GM23338 (cell line): ENCODE measurements at regions not wholly inside any gene's neighbourhood (a gene's known extent, or its start where the extent isn't known, plus 50 kb on each side); places are given as distances from the start of the nearest gene placed in this dataset.

Experiments used
- ATAC-seq: fragments of 200-7000 bp; cut with Tn5 transposase; 3 replicates; pipeline ENCODE4 v1.9.1; 2020
- DNase-seq: peaks from one replicate; pipeline ENCODE4 v3.0.0-alpha.2; 2015; ENCODE audit warnings: low spot score
- H2AFZ ChIP-seq: fragments of 200-600 bp; sonication (generic); 2 replicates; pipeline ENCODE4 v1.8.0; 2016; ENCODE audit warnings: antibody characterized with exemption, mild to moderate bottlenecking, moderate library complexity
- H3F3A ChIP-seq: fragments of 200-600 bp; sonication (generic); replicated peaks from 2 replicates; pipeline ENCODE4 v1.8.0; 2017; ENCODE audit warnings: antibody characterized with exemption, mixed run types, low read depth
- H3K27ac ChIP-seq: fragments of 200-600 bp; sonication (generic); 2 replicates; pipeline ENCODE4 v1.6.1; 2016; ENCODE audit warnings: low read depth
- H3K27me3 ChIP-seq: fragments of 200-600 bp; sonication (generic); 2 replicates; pipeline ENCODE4 v1.8.0; 2016; ENCODE audit warnings: mild to moderate bottlenecking, mixed run types, moderate library complexity; ENCODE audit not compliant: insufficient read depth
- H3K36me3 ChIP-seq: fragments of 200-600 bp; sonication (generic); 2 replicates; pipeline ENCODE4 v1.8.0; 2016; ENCODE audit warnings: mild to moderate bottlenecking; ENCODE audit not compliant: insufficient read depth
- H3K4me1 ChIP-seq: fragments of 200-600 bp; sonication (generic); 2 replicates; pipeline ENCODE4 v1.8.0; 2016; ENCODE audit warnings: mild to moderate bottlenecking, moderate library complexity; ENCODE audit not compliant: insufficient read depth
- H3K4me2 ChIP-seq: fragments of 200-600 bp; sonication (generic); 2 replicates; pipeline ENCODE4 v1.7.1; 2017; ENCODE audit warnings: mixed run types
- H3K4me3 ChIP-seq: fragments of 200-600 bp; sonication (generic); 2 replicates; pipeline ENCODE4 v1.6.1; 2016; ENCODE audit warnings: mixed run types
- H3K79me2 ChIP-seq: fragments of 200-600 bp; sonication (generic); replicated peaks from 2 replicates; pipeline ENCODE4 v1.8.0; 2017; ENCODE audit warnings: mild to moderate bottlenecking; ENCODE audit not compliant: insufficient read depth
- H3K9me2 ChIP-seq: fragments of 200-600 bp; sonication (generic); 2 replicates; pipeline ENCODE4 v1.8.0; 2017; ENCODE audit not compliant: insufficient read depth
- H4K20me1 ChIP-seq: fragments of 200-600 bp; sonication (generic); replicated peaks from 2 replicates; pipeline ENCODE4 v1.8.0; 2017; ENCODE audit warnings: mild to moderate bottlenecking; ENCODE audit not compliant: insufficient read depth
- H3K27ac Mint-ChIP-seq: 2 replicates; pipeline ENCODE4 v1.8.0; 2020; ENCODE audit warnings: inconsistent platforms, mild to moderate bottlenecking, moderate library complexity, mixed read lengths
- H3K27me3 Mint-ChIP-seq: 3 replicates; pipeline ENCODE4 v1.8.0; 2022; ENCODE audit warnings: low read depth, mild to moderate bottlenecking, moderate library complexity, mixed read lengths, inconsistent platforms; ENCODE audit not compliant: insufficient read depth, poor library complexity
- H3K36me3 Mint-ChIP-seq: 3 replicates; pipeline ENCODE4 v1.8.0; 2021; ENCODE audit warnings: low read depth, mild to moderate bottlenecking, inconsistent platforms, moderate library complexity, mixed read lengths
- H3K4me1 Mint-ChIP-seq: 3 replicates; pipeline ENCODE4 v1.8.0; 2020; ENCODE audit warnings: mild to moderate bottlenecking, inconsistent platforms, mixed read lengths
- H3K4me3 Mint-ChIP-seq: 3 replicates; pipeline ENCODE4 v1.8.0; 2021; ENCODE audit warnings: moderate library complexity, mild to moderate bottlenecking, inconsistent platforms, mixed read lengths
- H3K9me3 Mint-ChIP-seq: 3 replicates; pipeline ENCODE4 v1.8.0; 2020; ENCODE audit warnings: moderate library complexity, mild to moderate bottlenecking, inconsistent platforms, mixed read lengths
- CREB1 ChIP-seq: fragments of 250-450 bp; sonication (Bioruptor Pico); IDR thresholded peaks from 2 replicates; pipeline ENCODE4 v1.5.0; 2020; ENCODE audit warnings: low read depth, mild to moderate bottlenecking, moderate library complexity
- CTCF ChIP-seq, 2 experiments: fragments of 200-600 bp in 1 of 2; sonication (generic) in 1 of 2; conservative IDR thresholded peaks; 2 replicates each; pipeline versions ENCODE4 v1.5.1 to v1.6.1; 2016 to 2017; ENCODE audit warnings: antibody characterized with exemption in 2 of 2, low read depth in 2 of 2, mild to moderate bottlenecking in 2 of 2, moderate library complexity in 1 of 2
- ETS1 ChIP-seq: IDR thresholded peaks from 2 replicates; pipeline ENCODE4 v1.6.1; 2016; ENCODE audit warnings: antibody characterized with exemption
- EZH2 ChIP-seq: fragments of 200-600 bp; sonication (generic); IDR thresholded peaks from one replicate; pipeline ENCODE4 v1.8.0; 2017; ENCODE audit warnings: antibody characterized with exemption, mild to moderate bottlenecking, low read depth; ENCODE audit not compliant: unreplicated experiment
- EZH2phosphoT487 ChIP-seq: fragments of 200-600 bp; sonication (generic); IDR thresholded peaks from one replicate; pipeline ENCODE4 v1.8.1; 2018; ENCODE audit warnings: antibody characterized with exemption; ENCODE audit not compliant: unreplicated experiment
- JUNB ChIP-seq: IDR thresholded peaks from one replicate; pipeline ENCODE4 v1.6.1; 2016; ENCODE audit warnings: antibody characterized with exemption; ENCODE audit not compliant: unreplicated experiment
- NANOG ChIP-seq: IDR thresholded peaks from 2 replicates; pipeline ENCODE4 v1.6.1; 2016; ENCODE audit warnings: antibody characterized with exemption, borderline replicate concordance
- POLR2AphosphoS5 ChIP-seq: IDR thresholded peaks from 2 replicates; pipeline ENCODE4 v1.6.1; 2016; ENCODE audit warnings: antibody characterized with exemption, low read depth
- REST ChIP-seq: IDR thresholded peaks from one replicate; pipeline ENCODE4 v1.6.1; 2018; ENCODE audit warnings: antibody characterized with exemption; ENCODE audit not compliant: unreplicated experiment
- STAT1 ChIP-seq: IDR thresholded peaks from one replicate; pipeline ENCODE4 v1.6.1; 2016; ENCODE audit warnings: antibody characterized with exemption; ENCODE audit not compliant: unreplicated experiment
- ZNF114 ChIP-seq: fragments of 250-450 bp; sonication (Bioruptor Pico); IDR thresholded peaks from 2 replicates; pipeline ENCODE4 v1.5.0; 2020; ENCODE audit warnings: mild to moderate bottlenecking, moderate library complexity
- ZNF331 ChIP-seq: fragments of 250-450 bp; sonication (Bioruptor Pico); IDR thresholded peaks from 2 replicates; pipeline ENCODE4 v1.5.0; 2020; ENCODE audit warnings: low read depth, mild to moderate bottlenecking, moderate library complexity
- ZNF462 ChIP-seq: fragments of 250-450 bp; sonication (Bioruptor Pico); IDR thresholded peaks from 2 replicates; pipeline ENCODE4 v1.5.0; 2020; ENCODE audit warnings: mild to moderate bottlenecking, moderate library complexity

- Histone ChIP-seq H3K4me3 (no peak overlapping the region), H3K27ac (no peak overlapping the region), H3F3A (no peaks in the 10 kb centered on the region), H3K79me2 (no peaks in the 10 kb centered on the region), H3K4me1 (no peaks in the 10 kb centered on the region), H3K36me3 (no peaks in the 10 kb centered on the region), H3K9me2 (no peaks in the 10 kb centered on the region; the same call in 1 of the 2 replicates), H3K27me3 (no peaks in the 10 kb centered on the region), H2AFZ (no peak overlapping the region), H4K20me1 (no peaks in the 10 kb centered on the region), H3K4me2 (no peak overlapping the region)
- no peak overlapping the region for H3K27ac Mint-ChIP-seq
- no peaks in the 10 kb centered on the region; the same call in 2 of the 3 replicates for H3K9me3 Mint-ChIP-seq
- peaks cover 9% of the 10 kb centered on the region; the same call in 2 of the 3 replicates for H3K36me3 Mint-ChIP-seq
- no peaks in the 10 kb centered on the region for H3K4me1 Mint-ChIP-seq
- DNase-seq (no peak), ATAC-seq (no peak)
- H3K4me3 Mint-ChIP-seq, result no peak overlapping the region
- TF ChIP-seq CTCF (conservative IDR thresholded peaks at IDR 0.05; ENCODE audit: low read depth in 2 of 2) (no peak), JUNB (no peak), ETS1 (no peak), EZH2phosphoT487 (no peak), NANOG (no peak), ZNF331 (CRISPR knock-in tag) (no peak), EZH2 (no peak), CREB1 (CRISPR knock-in tag) (no peak), ZNF462 (CRISPR knock-in tag) (no peak), STAT1 (no peak), POLR2AphosphoS5 (no peak), ZNF114 (no peak), REST (no peak)
- H3K27me3 Mint-ChIP-seq, result peaks cover 2% of the 10 kb centered on the region
Observed at GRCh38 chr6:49348561-49348960, 114.5 kb downstream of the MMUT start.
